ENCODE measurements at regions not wholly inside any gene's neighbourhood (a gene's known extent, or its start where the extent isn't known, plus 50 kb on each side); places are given as distances from the start of the nearest gene placed in this dataset.

DNA sequence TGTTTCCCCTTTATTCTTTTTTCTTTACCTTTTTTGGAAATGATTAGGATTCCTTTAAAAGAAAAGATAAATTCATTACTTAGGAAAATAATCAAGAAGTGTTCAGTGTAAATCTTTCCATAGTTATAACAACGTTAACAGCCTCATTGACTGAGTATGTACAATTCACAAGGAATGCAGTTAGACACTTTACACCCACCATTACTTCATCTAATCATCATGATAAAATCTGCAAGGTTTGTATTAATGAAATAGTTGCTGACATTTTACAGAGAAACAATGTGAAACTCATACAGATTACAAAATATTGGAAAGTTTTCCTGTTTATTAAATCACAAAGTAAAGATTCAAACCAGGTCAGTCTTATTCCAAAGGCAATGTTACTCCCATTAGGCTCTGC lies 59.3 kb upstream of the NEGR1 start:
- 39% methylated on average over 1 of the region's 1 CpG; no CpG with 5 or more reads in 1 of the 2 donors for WGBS, 2 donors
- no peak for TF ChIP-seq EP300 (IDR thresholded peaks at IDR 0.05)
- TF ChIP-seq POLR2AphosphoS5 (IDR thresholded peaks at IDR 0.05): no peak
- TF ChIP-seq POLR2A (IDR thresholded peaks at IDR 0.05): no peak
- TF ChIP-seq CTCF (IDR thresholded peaks at IDR 0.05): no peak
- intact Hi-C loops (cut with DNase I): no loop called here

DNA sequence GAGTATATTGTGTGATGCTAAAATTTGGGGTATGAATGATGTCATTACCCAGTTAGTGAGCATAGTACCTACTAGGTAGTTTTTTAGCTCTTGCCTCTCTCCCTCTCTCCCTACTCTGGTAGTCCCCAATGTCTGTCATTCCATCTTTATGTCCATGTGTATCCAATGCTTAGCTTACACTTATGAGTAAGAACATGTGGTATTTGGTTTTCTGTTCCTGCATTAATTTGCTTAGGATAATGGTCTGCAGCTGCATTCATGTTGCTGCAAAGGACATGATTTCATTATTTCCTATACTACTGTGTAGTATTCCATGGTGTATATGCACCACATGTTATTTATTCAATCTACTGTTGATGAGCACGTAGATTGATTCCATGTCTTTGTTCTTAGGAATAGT lies 54.4 kb upstream of the NEGR1 start:
- Histone ChIP-seq H3K27ac (no peak overlapping the region), H3K9me3 (no peaks in the 10 kb centered on the region), H3K27me3 (no peaks in the 10 kb centered on the region), H3K36me3 (no peaks in the 10 kb centered on the region), H3K4me1 (no peaks in the 10 kb centered on the region), H3K4me3 (no peak overlapping the region)
- intact Hi-C loops (cut with DNase I): no loop called here
- DNase-seq: no peak
- 90% methylated on average over 1 of the region's 1 CpG; no CpG with 5 or more reads in 1 of the 2 donors for WGBS, 2 donors
- TF ChIP-seq POLR2AphosphoS5 (IDR thresholded peaks at IDR 0.05) (no peak), POLR2A (IDR thresholded peaks at IDR 0.05) (no peak), CTCF (IDR thresholded peaks at IDR 0.05) (no peak), EP300 (IDR thresholded peaks at IDR 0.05) (no peak)

More for the DNA sequence above, 59.3 kb upstream of the NEGR1 start:
- H3K27me3 ChIP-seq: no peaks in the 10 kb centered on the region
- H3K27ac ChIP-seq: no peak overlapping the region
- no peaks in the 10 kb centered on the region for H3K4me1 ChIP-seq
- H3K36me3 ChIP-seq: no peaks in the 10 kb centered on the region
- DNase-seq: no peak
- no peaks in the 10 kb centered on the region for H3K9me3 ChIP-seq
- H3K4me3 ChIP-seq: no peak overlapping the region

Small RNA genes in the stretch of these regions (small RNA-seq; reads per million reads assigned to genes)
- gene RN7SKP19: 0 reads per million in 3 donors
- gene RNA5SP50: 0 reads per million in 3 donors
- gene RNU4ATAC8P: 0 reads per million in 3 donors
- gene RNU6-1246P: 0 reads per million in 3 donors

Data from sigmoid colon (tissue), 6 donors.